ENCODE measurements at regions not wholly inside any gene's neighbourhood (a gene's known extent, or its start where the extent isn't known, plus 50 kb on each side); places are given as distances from the start of the nearest gene placed in this dataset.
"Not testable (repeated sequence)": the region's sequence is repeated elsewhere in the genome, so short reads cannot be mapped to it uniquely, and the experiment has no call there.

DNA sequence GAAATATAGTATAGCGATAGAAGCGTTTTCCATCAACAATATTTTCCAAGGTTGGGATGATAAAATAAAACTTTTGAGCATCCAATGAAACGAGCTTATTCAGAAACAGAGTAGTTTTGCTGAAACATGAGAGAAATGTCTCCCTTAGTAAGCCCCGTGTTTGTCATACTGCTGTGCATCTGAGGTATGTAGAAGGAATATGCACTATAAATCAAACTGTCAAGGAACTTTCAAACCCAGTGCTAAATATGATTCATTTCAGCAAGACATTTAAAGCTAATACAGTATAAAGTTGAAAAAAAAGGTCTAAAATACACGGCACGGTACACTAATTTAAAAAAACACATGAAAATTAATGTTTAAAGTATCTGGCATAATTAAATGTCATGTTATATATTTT is 546.2 kb downstream of the SLITRK5 start:
- DNase-seq = no peak

GRCh38 chr13:88217883-88218282 is 546.7 kb downstream of the SLITRK5 start:
- no peak for DNase-seq

- DNase-seq = no peak
Observed at GRCh38 chr13:88223958-88224357, 552.8 kb downstream of the SLITRK5 start.

DNA sequence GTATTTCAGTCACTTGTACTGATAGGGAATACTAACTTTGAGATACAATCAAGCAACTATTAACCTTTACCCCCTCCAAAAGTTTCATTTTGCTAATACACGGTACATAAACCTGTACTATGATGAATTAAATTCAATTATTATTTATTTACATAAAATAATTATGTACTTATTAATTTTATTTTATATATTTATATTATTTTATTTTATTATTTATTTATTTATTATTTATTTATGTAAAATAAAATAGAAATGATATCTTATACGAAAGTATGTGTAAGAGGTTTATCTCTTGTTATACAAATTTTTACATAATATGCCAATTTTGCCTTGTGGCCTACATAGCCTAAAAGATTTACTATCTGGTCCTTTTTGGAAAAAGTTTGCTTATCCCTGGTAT is 564.3 kb downstream of the SLITRK5 start:
- no peak for DNase-seq

GRCh38 chr13:88246239-88246638 is 575.1 kb downstream of the SLITRK5 start:
- DNase-seq = no peak

DNA sequence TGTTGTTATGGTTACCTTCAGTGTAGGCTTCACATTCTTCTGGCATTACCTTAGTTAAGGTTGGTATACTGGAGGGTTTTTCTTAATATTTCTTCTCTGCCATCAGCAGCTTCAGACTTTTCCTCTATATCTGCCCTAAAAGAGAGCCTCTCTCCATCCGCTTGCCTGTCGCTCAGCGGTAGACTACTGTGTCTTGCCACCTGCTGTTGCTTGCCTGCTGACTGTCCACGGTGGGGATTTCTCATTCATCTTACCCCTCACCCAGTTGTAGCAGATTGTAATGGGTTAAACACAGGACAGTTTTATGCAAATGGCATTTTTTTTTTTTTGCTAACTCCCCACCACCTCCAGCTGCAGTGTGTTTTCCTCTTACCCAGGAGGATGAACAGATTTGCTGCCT is 577.2 kb downstream of the SLITRK5 start:
- no peak for DNase-seq

DNA sequence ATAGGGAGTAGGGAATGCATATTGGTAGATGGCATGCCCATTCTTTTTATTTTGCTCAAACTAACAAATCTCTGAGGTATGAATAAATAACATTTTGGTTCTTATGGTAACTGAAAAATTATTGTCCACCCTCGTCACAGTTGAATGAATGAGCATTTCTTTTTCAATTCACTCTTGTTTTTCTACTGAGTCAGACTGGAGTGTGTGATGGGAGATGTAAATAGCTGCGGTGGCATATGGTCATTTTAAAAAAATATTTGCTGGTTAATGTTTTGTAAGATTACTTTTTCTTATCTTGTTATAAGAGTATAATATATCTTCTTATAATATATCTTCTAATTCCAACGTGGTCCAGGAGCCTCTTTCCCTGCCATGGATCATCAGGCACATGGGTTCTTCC is 586.5 kb downstream of the SLITRK5 start:
- DNase-seq = no peak

GRCh38 chr13:88263808-88264207 is 592.6 kb downstream of the SLITRK5 start:
- no peak for DNase-seq

GRCh38 chr13:88281841-88282240 is 610.7 kb downstream of the SLITRK5 start:
- DNase-seq = no peak

GRCh38 chr13:88285329-88285728 is 614.2 kb downstream of the SLITRK5 start:
- no peak for DNase-seq

- no peak for DNase-seq
Observed at GRCh38 chr13:88288326-88288725, 617.2 kb downstream of the SLITRK5 start.

DNA sequence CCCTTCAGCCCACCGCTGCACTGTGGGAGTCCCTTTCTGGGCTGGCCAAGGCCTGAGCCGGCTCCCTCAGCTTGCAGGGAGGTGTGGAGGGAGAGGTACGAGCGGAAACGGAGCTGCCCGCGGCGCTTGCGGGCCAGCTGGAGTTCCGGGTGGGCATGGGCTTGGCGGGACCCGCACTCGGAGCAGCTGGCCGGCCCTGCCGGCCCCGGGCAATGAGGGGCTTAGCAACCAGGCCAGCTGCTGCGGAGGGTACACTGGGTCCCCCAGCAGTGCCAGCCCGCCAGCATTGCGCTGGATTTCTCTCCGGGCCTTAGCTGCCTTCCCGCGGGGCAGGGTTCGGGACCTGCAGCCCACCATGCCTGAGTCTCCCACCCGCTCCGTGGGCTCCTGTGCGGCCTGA is 620.6 kb downstream of the SLITRK5 start:
- not testable (repeated sequence) for DNase-seq

DNA sequence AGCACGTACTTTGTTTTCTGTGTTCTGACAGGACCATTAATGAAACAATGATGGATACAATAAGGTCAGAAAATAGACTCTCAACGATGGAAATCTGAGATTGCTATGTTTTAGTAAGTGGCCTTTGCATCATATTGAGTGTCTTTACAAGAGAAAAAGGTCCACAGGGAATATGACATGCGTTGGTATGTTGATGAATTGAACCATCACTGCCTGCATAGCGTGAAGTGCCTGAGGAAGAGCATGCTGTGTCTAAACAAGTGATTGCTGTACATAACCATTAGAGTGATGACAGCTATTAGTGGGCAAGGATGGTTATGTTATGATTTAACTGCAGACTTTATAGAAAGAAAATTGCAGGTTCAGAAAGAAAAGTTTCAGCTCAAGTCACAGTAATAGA is 623.2 kb downstream of the SLITRK5 start:
- DNase-seq = no peak

DNA sequence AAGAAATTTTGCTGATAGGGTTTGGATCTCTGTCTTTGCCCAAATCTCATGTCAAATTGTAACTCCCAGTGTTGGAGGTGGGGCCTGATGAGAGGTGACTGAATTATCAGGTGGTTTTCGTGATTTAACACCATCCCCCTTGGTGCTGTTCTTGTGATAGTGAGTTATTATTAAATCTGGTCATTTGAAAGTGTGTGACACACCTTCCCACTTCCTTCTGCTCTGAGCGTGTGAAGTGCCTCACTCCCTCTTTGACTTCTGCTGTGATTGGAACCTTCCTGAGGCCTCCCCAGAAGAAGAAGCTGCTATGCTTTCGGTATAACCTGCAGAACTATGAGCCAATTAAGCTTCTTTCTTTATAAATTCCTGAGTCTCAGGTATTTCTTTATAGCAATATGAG is 632.0 kb downstream of the SLITRK5 start:
- DNase-seq = no peak

DNA sequence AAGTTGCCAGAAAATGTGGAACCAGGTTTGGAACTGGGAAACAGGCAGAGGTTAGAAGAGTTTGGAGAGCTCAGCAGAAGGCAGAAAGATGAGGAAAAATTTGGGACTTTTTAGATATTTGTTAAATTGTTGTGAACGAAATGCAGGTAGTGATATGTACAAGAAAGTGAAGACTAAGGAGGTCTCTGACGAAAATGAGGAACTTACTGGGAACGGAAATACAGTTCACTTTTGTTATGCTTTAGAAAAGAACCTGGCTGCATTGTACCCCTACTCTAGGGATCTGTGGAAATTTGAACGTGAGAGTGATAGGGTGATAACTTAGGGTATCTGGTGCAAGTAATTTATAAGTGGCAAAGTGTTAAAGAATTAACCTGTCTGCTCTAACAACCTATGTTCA is 632.4 kb downstream of the SLITRK5 start:
- DNase-seq = no peak

DNA sequence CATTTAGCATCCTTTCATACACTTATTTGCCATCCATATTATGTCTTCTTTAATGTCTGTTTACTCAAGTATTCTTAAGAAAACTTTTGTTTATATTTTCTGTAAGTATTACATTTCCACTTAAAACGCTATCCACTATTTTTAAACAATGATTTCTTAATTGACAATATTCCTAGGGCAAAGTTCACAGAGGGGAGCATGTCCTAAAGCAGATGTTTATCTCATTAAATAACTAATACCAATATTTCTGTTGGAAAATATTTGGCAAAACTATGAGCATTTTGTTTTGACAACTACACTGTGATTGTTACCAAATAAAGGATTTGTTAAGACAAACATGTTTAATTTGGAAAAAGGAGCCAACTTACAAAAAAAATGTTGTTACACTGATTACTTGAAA is 643.3 kb downstream of the SLITRK5 start:
- DNase-seq = no peak

GRCh38 chr13:88329066-88329465 is 657.9 kb downstream of the SLITRK5 start:
- no peak for DNase-seq

- DNase-seq = no peak
Observed at GRCh38 chr13:88339271-88339741, 668.1 kb downstream of the SLITRK5 start.

DNA sequence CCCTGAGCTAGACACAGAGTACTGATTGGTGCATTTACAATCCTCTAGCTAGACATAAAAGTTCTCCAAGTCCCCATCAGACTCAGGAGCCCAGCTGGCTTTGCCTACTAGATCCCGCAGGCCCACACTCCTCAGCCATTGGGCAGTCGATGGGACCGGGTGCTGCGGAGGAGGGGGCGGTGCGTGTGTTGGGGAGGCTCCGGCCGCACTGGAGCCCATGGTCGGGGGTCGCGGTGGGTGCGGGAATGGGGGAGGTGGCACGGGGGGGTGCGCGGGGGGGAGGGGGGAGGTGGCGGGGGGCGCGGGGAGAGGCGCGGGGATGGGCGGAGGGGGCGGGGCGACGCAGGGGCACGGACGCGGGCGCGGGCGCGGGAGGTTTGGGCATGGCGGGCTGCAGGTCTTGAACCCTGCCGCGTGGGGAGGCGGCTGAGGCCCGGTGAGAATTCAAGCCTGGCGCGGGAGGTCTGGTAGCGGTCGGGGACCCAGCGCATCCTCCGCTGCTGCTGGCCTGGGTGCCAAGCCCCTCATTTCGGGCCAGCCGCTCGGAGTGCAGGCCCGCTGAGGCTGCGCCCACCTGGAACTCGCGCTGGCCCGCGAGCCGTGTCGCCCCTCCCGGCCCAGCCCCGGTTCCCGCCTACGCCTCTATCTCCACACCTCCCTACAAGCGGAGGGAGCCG is 674.1 kb downstream of the SLITRK5 start:
- DNase-seq = no peak

DNA sequence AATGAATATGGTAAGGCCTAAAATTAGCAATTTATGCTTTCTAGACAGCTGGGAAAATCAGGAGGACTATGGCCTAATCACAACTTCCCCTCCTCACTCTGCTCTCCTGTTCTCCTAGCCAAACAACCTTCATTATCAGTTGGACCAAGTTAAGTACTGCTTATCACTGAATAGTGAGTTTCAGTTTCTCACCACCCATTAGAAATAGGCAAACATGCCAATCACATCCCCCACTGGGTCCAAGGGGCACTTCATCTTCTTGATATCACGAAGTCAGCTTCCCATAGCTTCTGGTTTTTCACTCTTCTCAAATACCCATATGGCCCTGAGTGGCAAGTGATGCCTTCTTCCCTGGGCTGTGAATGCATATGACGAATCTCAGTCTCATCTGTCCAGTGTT is 689.6 kb downstream of the SLITRK5 start:
- no peak for DNase-seq

GRCh38 chr13:88369866-88370265 is 698.7 kb downstream of the SLITRK5 start:
- DNase-seq = no peak

- DNase-seq = no peak
Observed at GRCh38 chr13:88376760-88377388, 705.7 kb downstream of the SLITRK5 start.

DNA sequence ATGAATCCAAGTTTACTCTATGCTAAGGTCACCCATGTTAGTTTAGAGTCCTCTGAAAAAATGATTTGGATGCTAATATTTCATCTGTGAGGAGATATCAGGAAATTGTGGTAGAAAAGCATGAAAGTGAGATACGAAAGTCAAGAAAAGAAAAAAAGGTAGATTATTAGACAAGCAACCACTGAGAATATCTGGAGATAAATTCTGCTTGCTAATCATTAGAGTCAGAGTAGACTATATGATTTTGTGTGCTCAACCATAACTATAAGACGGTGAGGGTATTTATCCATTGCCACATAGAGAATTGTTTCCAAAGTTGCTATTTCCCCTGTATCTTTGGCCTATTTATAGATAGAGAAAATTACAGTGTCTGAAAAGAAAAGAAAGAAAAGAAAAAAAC is 706.7 kb downstream of the SLITRK5 start:
- DNase-seq = no peak
